Panc1 (cell line): ENCODE measurements at regions not wholly inside any gene's neighbourhood (a gene's known extent, or its start where the extent isn't known, plus 50 kb on each side); places are given as distances from the start of the nearest gene placed in this dataset.

Experiments used
- ATAC-seq: fragments of 200-7000 bp; cut with Tn5 transposase; 2 replicates; pipeline ENCODE4 v1.9.1; 2020; ENCODE audit warnings: mild to moderate bottlenecking, moderate library complexity
- BruUV-seq: library from RNA; stranded (reverse); fragments of 400-500 nt; replicated peaks from 2 replicates; lab custom pipeline; 2021; lab: Mats Ljungman, UMichigan
- CTCF ChIA-PET: fragments of 300-600 bp; sonication (Branson Sonifier 250); formaldehyde crosslinking; loops from one replicate; lab custom pipeline; 2022; ENCODE audit warnings: antibody characterized with exemption; lab: Charles Lee
- POLR2A ChIA-PET: fragments of 300-600 bp; sonication (Branson Sonifier 250); formaldehyde crosslinking; loops from one replicate; lab custom pipeline; 2022; ENCODE audit warnings: antibody characterized with exemption; lab: Charles Lee
- DNase-seq: peaks from one replicate; pipeline ENCODE4 v3.0.0-alpha.2; 2010; ENCODE audit warnings: low read depth, low spot score
- H3K27ac ChIP-seq: 2 replicates; pipeline ENCODE4 v1.5.1; 2011; ENCODE audit warnings: mild to moderate bottlenecking, low read length, inconsistent platforms
- H3K27me3 ChIP-seq: fragments of 200-500 bp; sonication (Bioruptor generic); 2 replicates; pipeline ENCODE4 v1.6.0; 2014; ENCODE audit warnings: low read length, inconsistent platforms; ENCODE audit not compliant: control insufficient read depth, insufficient read depth
- H3K36me3 ChIP-seq: fragments of 200-500 bp; sonication (Bioruptor generic); 2 replicates; pipeline ENCODE4 v1.5.1; 2014; ENCODE audit warnings: inconsistent platforms, mild to moderate bottlenecking, low read length, moderate library complexity; ENCODE audit not compliant: control insufficient read depth, insufficient read depth
- H3K4me1 ChIP-seq: 2 replicates; pipeline ENCODE4 v1.5.1; 2011; ENCODE audit warnings: inconsistent platforms, mild to moderate bottlenecking, low read length, moderate library complexity; ENCODE audit not compliant: control insufficient read depth, insufficient read depth
- H3K4me3 ChIP-seq, 2 experiments: 2 replicates each; pipeline ENCODE4 v1.5.1; 2011 to 2012; ENCODE audit warnings: low read depth in 2 of 2, low read length in 2 of 2, mild to moderate bottlenecking in 2 of 2, inconsistent platforms in 1 of 2, moderate library complexity in 1 of 2
- H3K9me3 ChIP-seq: fragments of 200-500 bp; sonication (Bioruptor generic); 2 replicates; pipeline ENCODE4 v1.5.1; 2014; ENCODE audit warnings: low read depth, mild to moderate bottlenecking, inconsistent platforms, low read length, moderate library complexity; ENCODE audit not compliant: control insufficient read depth, insufficient read depth
- POLR2AphosphoS5 ChIP-seq: IDR thresholded peaks from 2 replicates; pipeline ENCODE4 v1.6.1; 2012; ENCODE audit warnings: mild to moderate bottlenecking, low read depth, low read length, moderate library complexity
- SIN3A ChIP-seq: IDR thresholded peaks from 2 replicates; pipeline ENCODE4 v1.6.1; 2012; ENCODE audit warnings: low read depth, mild to moderate bottlenecking, low read length, moderate library complexity, borderline replicate concordance; ENCODE audit not compliant: insufficient read depth
- TCF7L2 ChIP-seq: IDR thresholded peaks from 2 replicates; pipeline ENCODE4 v1.6.1; 2011; ENCODE audit warnings: mild to moderate bottlenecking, low read depth, low read length, inconsistent platforms
- in situ Hi-C: cut with HindIII; loops from 2 replicates; pipeline ENCODE4 v1.10.0; 2016; ENCODE audit warnings: low sequenced_read_pairs, low pct_unique_long_range_greater_than_20kb
- intact Hi-C: fragments of 100-400 bp; cut with micrococcal nuclease; formaldehyde crosslinking; loops from one replicate; pipeline ENCODE4 v1.10.0; 2022; ENCODE audit not compliant: unreplicated experiment
- TF ChIP-seq, protein P1 (sequence below), 2 experiments: IDR thresholded peaks; 2 replicates each; pipeline ENCODE4 v1.6.1; 2011 to 2012; ENCODE audit warnings: low read depth in 2 of 2, control low read depth in 1 of 2, low read length in 1 of 2, mild to moderate bottlenecking in 1 of 2, moderate library complexity in 1 of 2; ENCODE audit not compliant: insufficient read depth in 1 of 2
- TF ChIP-seq, protein P2 (sequence below): fragments of 450-650 bp; IDR thresholded peaks from 2 replicates; pipeline ENCODE4 v1.5.1; 2017; ENCODE audit warnings: mild to moderate bottlenecking

GRCh38 chr1:218810306-218810705, 363.4 kb upstream of the LYPLAL1 start:
- no peaks in the 10 kb centered on the region for H3K27me3 ChIP-seq
- CTCF ChIA-PET = no interaction called here
- intact Hi-C loops (no loop called here), in situ Hi-C loops (no loop called here)
- H3K4me1 ChIP-seq = no peaks in the 10 kb centered on the region
- no peaks in the 10 kb centered on the region for H3K9me3 ChIP-seq
- TF ChIP-seq, protein P1, sequence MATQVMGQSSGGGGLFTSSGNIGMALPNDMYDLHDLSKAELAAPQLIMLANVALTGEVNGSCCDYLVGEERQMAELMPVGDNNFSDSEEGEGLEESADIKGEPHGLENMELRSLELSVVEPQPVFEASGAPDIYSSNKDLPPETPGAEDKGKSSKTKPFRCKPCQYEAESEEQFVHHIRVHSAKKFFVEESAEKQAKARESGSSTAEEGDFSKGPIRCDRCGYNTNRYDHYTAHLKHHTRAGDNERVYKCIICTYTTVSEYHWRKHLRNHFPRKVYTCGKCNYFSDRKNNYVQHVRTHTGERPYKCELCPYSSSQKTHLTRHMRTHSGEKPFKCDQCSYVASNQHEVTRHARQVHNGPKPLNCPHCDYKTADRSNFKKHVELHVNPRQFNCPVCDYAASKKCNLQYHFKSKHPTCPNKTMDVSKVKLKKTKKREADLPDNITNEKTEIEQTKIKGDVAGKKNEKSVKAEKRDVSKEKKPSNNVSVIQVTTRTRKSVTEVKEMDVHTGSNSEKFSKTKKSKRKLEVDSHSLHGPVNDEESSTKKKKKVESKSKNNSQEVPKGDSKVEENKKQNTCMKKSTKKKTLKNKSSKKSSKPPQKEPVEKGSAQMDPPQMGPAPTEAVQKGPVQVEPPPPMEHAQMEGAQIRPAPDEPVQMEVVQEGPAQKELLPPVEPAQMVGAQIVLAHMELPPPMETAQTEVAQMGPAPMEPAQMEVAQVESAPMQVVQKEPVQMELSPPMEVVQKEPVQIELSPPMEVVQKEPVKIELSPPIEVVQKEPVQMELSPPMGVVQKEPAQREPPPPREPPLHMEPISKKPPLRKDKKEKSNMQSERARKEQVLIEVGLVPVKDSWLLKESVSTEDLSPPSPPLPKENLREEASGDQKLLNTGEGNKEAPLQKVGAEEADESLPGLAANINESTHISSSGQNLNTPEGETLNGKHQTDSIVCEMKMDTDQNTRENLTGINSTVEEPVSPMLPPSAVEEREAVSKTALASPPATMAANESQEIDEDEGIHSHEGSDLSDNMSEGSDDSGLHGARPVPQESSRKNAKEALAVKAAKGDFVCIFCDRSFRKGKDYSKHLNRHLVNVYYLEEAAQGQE (IDR thresholded peaks at IDR 0.05; ENCODE audit: insufficient read depth in 1 of 2, low read depth in 2 of 2, low read length in 1 of 2) = no peak
- TF ChIP-seq, protein P2, sequence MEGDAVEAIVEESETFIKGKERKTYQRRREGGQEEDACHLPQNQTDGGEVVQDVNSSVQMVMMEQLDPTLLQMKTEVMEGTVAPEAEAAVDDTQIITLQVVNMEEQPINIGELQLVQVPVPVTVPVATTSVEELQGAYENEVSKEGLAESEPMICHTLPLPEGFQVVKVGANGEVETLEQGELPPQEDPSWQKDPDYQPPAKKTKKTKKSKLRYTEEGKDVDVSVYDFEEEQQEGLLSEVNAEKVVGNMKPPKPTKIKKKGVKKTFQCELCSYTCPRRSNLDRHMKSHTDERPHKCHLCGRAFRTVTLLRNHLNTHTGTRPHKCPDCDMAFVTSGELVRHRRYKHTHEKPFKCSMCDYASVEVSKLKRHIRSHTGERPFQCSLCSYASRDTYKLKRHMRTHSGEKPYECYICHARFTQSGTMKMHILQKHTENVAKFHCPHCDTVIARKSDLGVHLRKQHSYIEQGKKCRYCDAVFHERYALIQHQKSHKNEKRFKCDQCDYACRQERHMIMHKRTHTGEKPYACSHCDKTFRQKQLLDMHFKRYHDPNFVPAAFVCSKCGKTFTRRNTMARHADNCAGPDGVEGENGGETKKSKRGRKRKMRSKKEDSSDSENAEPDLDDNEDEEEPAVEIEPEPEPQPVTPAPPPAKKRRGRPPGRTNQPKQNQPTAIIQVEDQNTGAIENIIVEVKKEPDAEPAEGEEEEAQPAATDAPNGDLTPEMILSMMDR = no peak
- TF ChIP-seq SIN3A (no peak), TCF7L2 (no peak), POLR2AphosphoS5 (no peak)
- H3K27ac ChIP-seq = no peak overlapping the region
- no peaks in the 10 kb centered on the region for H3K36me3 ChIP-seq
- H3K4me3 ChIP-seq = no peak overlapping the region
- no peak for ATAC-seq
- no TSS peak for BruUV-seq
- DNase-seq = no peak
- POLR2A ChIA-PET = no interaction called here

DNA sequence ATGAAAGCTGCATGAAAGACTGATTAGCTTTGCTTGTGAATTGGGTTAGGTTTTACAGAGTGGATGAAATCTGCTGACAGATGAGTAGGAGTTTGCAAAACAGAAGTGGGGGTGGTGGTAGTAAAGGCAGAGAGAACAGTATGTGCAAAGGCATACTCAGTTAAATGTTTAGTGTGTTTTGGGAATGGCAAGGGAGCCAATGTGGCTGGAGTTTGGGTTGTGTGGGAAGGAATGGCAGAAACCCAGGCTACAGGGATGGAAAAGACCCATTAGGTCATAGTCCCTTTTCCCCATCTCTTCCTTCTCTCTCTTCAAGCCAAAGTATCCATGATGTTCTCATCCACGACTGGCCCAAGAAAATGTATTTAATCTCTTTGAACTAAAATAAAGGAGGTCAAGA, 362.2 kb upstream of the LYPLAL1 start:
- DNase-seq (no peak), ATAC-seq (no peak)
- H3K9me3 ChIP-seq = no peaks in the 10 kb centered on the region
- no peaks in the 10 kb centered on the region for H3K36me3 ChIP-seq
- in situ Hi-C loops = no loop called here
- no peaks in the 10 kb centered on the region for H3K4me1 ChIP-seq
- BruUV-seq = no TSS peak
- H3K4me3 ChIP-seq = no peak overlapping the region
- ChIA-PET POLR2A (no interaction called here), CTCF (no interaction called here)
- H3K27ac ChIP-seq = no peak overlapping the region
- TF ChIP-seq SIN3A = no peak
- TF ChIP-seq, protein P1 (IDR thresholded peaks at IDR 0.05; ENCODE audit: insufficient read depth in 1 of 2, low read depth in 2 of 2, low read length in 1 of 2) = no peak
- TF ChIP-seq TCF7L2 = no peak
- no peak for TF ChIP-seq POLR2AphosphoS5
- TF ChIP-seq, protein P2 = no peak
- intact Hi-C loops = no loop called here
- no peaks in the 10 kb centered on the region for H3K27me3 ChIP-seq
